OCI-LY7 (cell line): ENCODE measurements at regions not wholly inside any gene's neighbourhood (a gene's known extent, or its start where the extent isn't known, plus 50 kb on each side); places are given as distances from the start of the nearest gene placed in this dataset.

Experiments
- BruUV-seq: library from RNA; stranded (reverse); fragments of 400-500 nt; replicated peaks from 2 replicates; lab custom pipeline; 2021; lab: Mats Ljungman, UMichigan
- CTCF ChIA-PET: fragments of 300-600 bp; sonication (Branson Sonifier 250); formaldehyde crosslinking; loops from one replicate; lab custom pipeline; 2022; ENCODE audit warnings: antibody characterized with exemption; ENCODE audit not compliant: unreplicated experiment; lab: Charles Lee
- POLR2A ChIA-PET: fragments of 300-600 bp; sonication (Branson Sonifier 250); formaldehyde crosslinking; loops from one replicate; lab custom pipeline; 2022; ENCODE audit warnings: antibody characterized with exemption; lab: Charles Lee
- DNase-seq: peaks from one replicate; pipeline ENCODE4 v3.0.0-alpha.2; 2015; ENCODE audit warnings: low spot score
- H2AFZ ChIP-seq: fragments of 200-600 bp; sonication (generic), shearing (Covaris generic); 2 replicates; pipeline ENCODE4 v1.6.1; 2014; ENCODE audit warnings: mild to moderate bottlenecking, antibody characterized with exemption, low read length, moderate library complexity
- H3K27ac ChIP-seq: fragments of 200-600 bp; sonication (generic); 2 replicates; pipeline ENCODE4 v1.5.1; 2014; ENCODE audit warnings: mixed run types, low read depth, mild to moderate bottlenecking, moderate library complexity, low read length, inconsistent platforms; ENCODE audit not compliant: poor library complexity, severe bottlenecking
- H3K36me3 ChIP-seq: fragments of 200-600 bp; sonication (generic); 2 replicates; pipeline ENCODE4 v1.6.1; 2014; ENCODE audit warnings: mild to moderate bottlenecking, antibody characterized with exemption, low read length, moderate library complexity, mixed read lengths; ENCODE audit not compliant: insufficient read depth
- H3K4me1 ChIP-seq: fragments of 200-600 bp; sonication (generic); 2 replicates; pipeline ENCODE4 v1.5.1; 2014; ENCODE audit warnings: mild to moderate bottlenecking, low read length; ENCODE audit not compliant: insufficient read depth, poor library complexity, severe bottlenecking
- H3K4me2 ChIP-seq: fragments of 200-600 bp; sonication (generic); 2 replicates; pipeline ENCODE4 v1.6.1; 2014; ENCODE audit warnings: mild to moderate bottlenecking, low read length
- H3K4me3 ChIP-seq: fragments of 200-600 bp; sonication (generic); 2 replicates; pipeline ENCODE4 v1.5.1; 2014; ENCODE audit warnings: mild to moderate bottlenecking, low read depth, low read length; ENCODE audit not compliant: poor library complexity, severe bottlenecking
- H3K79me2 ChIP-seq: fragments of 200-600 bp; sonication (generic); 2 replicates; pipeline ENCODE4 v1.6.1; 2016; ENCODE audit warnings: low read depth, mild to moderate bottlenecking, low read length, moderate library complexity, mixed read lengths; ENCODE audit not compliant: insufficient read depth
- H3K9me2 ChIP-seq: fragments of 200-600 bp; sonication (generic); 2 replicates; pipeline ENCODE4 v1.6.1; 2016; ENCODE audit warnings: mild to moderate bottlenecking, low read length, mixed read lengths; ENCODE audit not compliant: insufficient read depth
- H3K9me3 ChIP-seq: fragments of 200-600 bp; sonication (generic); 2 replicates; pipeline ENCODE4 v1.6.1; 2014; ENCODE audit warnings: mild to moderate bottlenecking, mixed run types, low read length, mixed read lengths
- H4K20me1 ChIP-seq: fragments of 200-600 bp; sonication (generic); 2 replicates; pipeline ENCODE4 v1.6.1; 2014; ENCODE audit warnings: mild to moderate bottlenecking, antibody characterized with exemption, low read length, moderate library complexity, mixed read lengths; ENCODE audit not compliant: insufficient read depth
- CTCF ChIP-seq: fragments of 200-600 bp; sonication (generic); conservative IDR thresholded peaks from 2 replicates; pipeline ENCODE4 v1.5.1; 2014; ENCODE audit warnings: mild to moderate bottlenecking, antibody characterized with exemption, low read length, moderate library complexity, mixed read lengths
- EZH2phosphoT487 ChIP-seq: fragments of 200-600 bp; sonication (generic); IDR thresholded peaks from 2 replicates; pipeline ENCODE4 v1.6.1; 2018; ENCODE audit warnings: low read depth, borderline replicate concordance, mild to moderate bottlenecking, mixed run types, antibody characterized with exemption, low read length, moderate library complexity, mixed read lengths
- intact Hi-C: fragments of 100-400 bp; cut with micrococcal nuclease; formaldehyde crosslinking; loops from one replicate; pipeline ENCODE4 v1.10.0; 2022; ENCODE audit not compliant: unreplicated experiment

- H3K36me3 ChIP-seq, result no peaks in the 10 kb centered on the region
- no TSS peak for BruUV-seq
- H3K27ac ChIP-seq, result no peak overlapping the region
- no peak overlapping the region for H3K4me3 ChIP-seq
- H2AFZ ChIP-seq, result no peak overlapping the region
- POLR2A ChIA-PET, result interaction anchor here (0.9 kb wide), 1 partner anchor 23 kb away, joined by 3 read pairs; no protein-coding TSS in a partner anchor
- no peaks in the 10 kb centered on the region for H3K4me1 ChIP-seq
- no peak for DNase-seq
- H3K9me2 ChIP-seq, result no peaks in the 10 kb centered on the region
- no peaks in the 10 kb centered on the region for H3K79me2 ChIP-seq
- no peaks in the 10 kb centered on the region for H3K9me3 ChIP-seq
- CTCF ChIA-PET, result no interaction called here
- no peaks in the 10 kb centered on the region for H4K20me1 ChIP-seq
- TF ChIP-seq CTCF (no peak), EZH2phosphoT487 (no peak)
- intact Hi-C loops, result no loop called here
- H3K4me2 ChIP-seq, result no peak overlapping the region
Measured at GRCh38 chr3:190192739-190193138, 72.0 kb upstream of the P3H2 start.

GRCh38 chr3:190192087-190192486 is 71.4 kb upstream of the P3H2 start:
- no peaks in the 10 kb centered on the region for H3K9me3 ChIP-seq
- no TSS peak for BruUV-seq
- TF ChIP-seq EZH2phosphoT487, result no peak
- no peak for TF ChIP-seq CTCF
- DNase-seq, result no peak
- ChIA-PET CTCF (no interaction called here), POLR2A (no interaction called here)
- no peaks in the 10 kb centered on the region for H3K79me2 ChIP-seq
- H3K4me2 ChIP-seq, result no peak overlapping the region
- H3K9me2 ChIP-seq, result no peaks in the 10 kb centered on the region
- no peaks in the 10 kb centered on the region for H3K4me1 ChIP-seq
- H2AFZ ChIP-seq, result no peak overlapping the region
- no peak overlapping the region for H3K27ac ChIP-seq
- H3K4me3 ChIP-seq, result no peak overlapping the region
- intact Hi-C loops, result no loop called here
- no peaks in the 10 kb centered on the region for H3K36me3 ChIP-seq
- H4K20me1 ChIP-seq, result no peaks in the 10 kb centered on the region

DNA sequence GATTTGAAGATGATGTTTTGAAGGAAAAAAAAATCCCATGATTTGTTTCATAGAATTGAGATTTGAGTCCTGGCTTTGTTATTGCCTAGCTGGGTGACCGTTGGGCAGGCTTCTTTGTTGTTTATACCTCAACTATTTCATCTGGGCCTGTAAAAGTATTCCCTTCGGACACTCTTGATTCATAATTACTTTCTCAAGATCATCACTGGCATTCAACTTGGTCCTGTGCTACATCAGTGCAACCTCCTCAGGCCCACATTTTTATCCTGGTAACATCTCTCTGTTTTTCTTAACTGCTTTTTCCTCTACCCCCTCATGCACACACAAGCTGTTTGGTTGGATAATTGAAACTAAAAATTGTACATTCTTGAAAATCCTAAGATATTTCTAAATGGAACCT is 67.5 kb upstream of the P3H2 start:
- TF ChIP-seq CTCF (no peak), EZH2phosphoT487 (no peak)
- H3K36me3 ChIP-seq, result no peaks in the 10 kb centered on the region
- intact Hi-C loops, result no loop called here
- ChIA-PET POLR2A (interaction anchor here (0.6 kb wide), 1 partner anchor 153 kb away, joined by 3 read pairs; no protein-coding TSS in a partner anchor), CTCF (no interaction called here)
- H4K20me1 ChIP-seq, result no peaks in the 10 kb centered on the region
- no peak overlapping the region for H3K27ac ChIP-seq
- H3K4me1 ChIP-seq, result no peaks in the 10 kb centered on the region
- BruUV-seq, result no TSS peak
- H3K4me3 ChIP-seq, result no peak overlapping the region
- H2AFZ ChIP-seq, result no peak overlapping the region
- no peaks in the 10 kb centered on the region for H3K9me3 ChIP-seq
- H3K4me2 ChIP-seq, result no peak overlapping the region
- no peaks in the 10 kb centered on the region for H3K9me2 ChIP-seq
- DNase-seq, result no peak
- no peaks in the 10 kb centered on the region for H3K79me2 ChIP-seq
